WTC11 (cell line): ENCODE measurements at regions not wholly inside any gene's neighbourhood (a gene's known extent, or its start where the extent isn't known, plus 50 kb on each side); places are given as distances from the start of the nearest gene placed in this dataset.

Source experiments
- ATAC-seq: fragments of 200-7000 bp; cut with Tn5 transposase; 2 replicates; pipeline ENCODE4 v1.10.0; 2021; ENCODE audit warnings: mild to moderate bottlenecking, moderate library complexity
- CTCF ChIA-PET: fragments of 300-600 bp; sonication (Branson Sonifier 250); formaldehyde crosslinking; loops from one replicate; lab custom pipeline; 2021; ENCODE audit warnings: antibody characterized with exemption; lab: Charles Lee
- POLR2A ChIA-PET: fragments of 350-600 bp; sonication (Branson Sonifier 250); formaldehyde crosslinking; loops from one replicate; lab custom pipeline; 2021; ENCODE audit warnings: antibody characterized with exemption; lab: Charles Lee
- DNase-seq: peaks from one replicate; pipeline ENCODE4 v3.0.0; 2021; ENCODE audit warnings: low spot score
- H3K27ac Mint-ChIP-seq: 2 replicates; pipeline ENCODE4 v1.8.0; 2021; ENCODE audit warnings: mixed read lengths
- H3K27me3 Mint-ChIP-seq: 2 replicates; pipeline ENCODE4 v1.8.0; 2021; ENCODE audit warnings: low read depth, mild to moderate bottlenecking, moderate library complexity, mixed read lengths
- H3K36me3 Mint-ChIP-seq: 2 replicates; pipeline ENCODE4 v1.8.0; 2021; ENCODE audit warnings: mixed read lengths
- H3K4me1 Mint-ChIP-seq: 2 replicates; pipeline ENCODE4 v1.8.0; 2022; ENCODE audit warnings: mixed read lengths
- H3K4me3 Mint-ChIP-seq: 2 replicates; pipeline ENCODE4 v1.8.0; 2021; ENCODE audit warnings: mild to moderate bottlenecking, moderate library complexity, mixed read lengths
- H3K9me3 Mint-ChIP-seq: 2 replicates; pipeline ENCODE4 v1.8.0; 2021; ENCODE audit warnings: mixed read lengths
- FOXK1 ChIP-seq: sonication (generic); formaldehyde crosslinking; IDR thresholded peaks from 2 replicates; pipeline ENCODE4 v1.8.0; 2022; ENCODE audit warnings: mild to moderate bottlenecking, moderate library complexity, missing genetic modification reagents
- GTF2I ChIP-seq: fragments of 250-450 bp; sonication (Bioruptor Pico); conservative IDR thresholded peaks from 2 replicates; pipeline ENCODE4 v1.4.0; 2021; ENCODE audit warnings: mild to moderate bottlenecking
- NR2C2 ChIP-seq: sonication (generic); formaldehyde crosslinking; IDR thresholded peaks from 2 replicates; pipeline ENCODE4 v1.8.0; 2022; ENCODE audit warnings: mild to moderate bottlenecking, missing genetic modification reagents
- OVOL2 ChIP-seq: fragments of 250-450 bp; sonication (Bioruptor Pico); IDR thresholded peaks from 2 replicates; pipeline ENCODE4 v1.9.0; 2021; ENCODE audit warnings: mild to moderate bottlenecking, borderline replicate concordance
- PRRX2 ChIP-seq: fragments of 250-450 bp; sonication (Bioruptor Pico); IDR thresholded peaks from 2 replicates; pipeline ENCODE4 v1.8.0; 2021; ENCODE audit warnings: mild to moderate bottlenecking
- RORB ChIP-seq: fragments of 250-450 bp; sonication (Bioruptor Pico); IDR thresholded peaks from 2 replicates; pipeline ENCODE4 v1.9.0; 2021; ENCODE audit warnings: mild to moderate bottlenecking
- SOX15 ChIP-seq: fragments of 250-450 bp; sonication (Bioruptor Pico); IDR thresholded peaks from 2 replicates; pipeline ENCODE4 v1.9.0; 2021; ENCODE audit warnings: mild to moderate bottlenecking
- TCF7 ChIP-seq: sonication (generic); formaldehyde crosslinking; IDR thresholded peaks from 2 replicates; pipeline ENCODE4 v1.8.0; 2022; ENCODE audit warnings: mild to moderate bottlenecking, low read depth, missing genetic modification reagents, moderate library complexity
- TEAD1 ChIP-seq: sonication (generic); formaldehyde crosslinking; IDR thresholded peaks from 2 replicates; pipeline ENCODE4 v1.8.0; 2022; ENCODE audit warnings: mild to moderate bottlenecking, missing genetic modification reagents
- ZNF232 ChIP-seq: sonication (generic); formaldehyde crosslinking; IDR thresholded peaks from 2 replicates; pipeline ENCODE4 v1.8.0; 2022; ENCODE audit warnings: mild to moderate bottlenecking, missing genetic modification reagents
- ZNF317 ChIP-seq: sonication (generic); formaldehyde crosslinking; IDR thresholded peaks from 2 replicates; pipeline ENCODE4 v1.8.1; 2023; ENCODE audit warnings: low read depth, mild to moderate bottlenecking, moderate library complexity, missing genetic modification reagents, borderline replicate concordance
- ZNF416 ChIP-seq: fragments of 250-450 bp; sonication (Bioruptor Pico); IDR thresholded peaks from 2 replicates; pipeline ENCODE4 v1.9.0; 2021; ENCODE audit warnings: mild to moderate bottlenecking, inconsistent platforms
- ZNF423 ChIP-seq: fragments of 250-450 bp; sonication (Bioruptor Pico); IDR thresholded peaks from 2 replicates; pipeline ENCODE4 v2.1.2; 2022; ENCODE audit warnings: mild to moderate bottlenecking, moderate library complexity
- ZNF671 ChIP-seq: fragments of 250-450 bp; sonication (Bioruptor Pico); IDR thresholded peaks from 2 replicates; pipeline ENCODE4 v1.8.0; 2021; ENCODE audit warnings: mild to moderate bottlenecking
- TF ChIP-seq, protein P1 (sequence below): fragments of 200-600 bp; IDR thresholded peaks from 2 replicates; pipeline ENCODE4 v1.8.0; 2022; ENCODE audit warnings: antibody characterized with exemption
- TF ChIP-seq, protein P2 (sequence below): sonication (generic); formaldehyde crosslinking; IDR thresholded peaks from 2 replicates; pipeline ENCODE4 v1.8.1; 2022; ENCODE audit warnings: low read depth, mild to moderate bottlenecking, moderate library complexity, missing genetic modification reagents, borderline replicate concordance
- TF ChIP-seq, protein P3 (sequence below): fragments of 250-450 bp; sonication (Bioruptor Pico); IDR thresholded peaks from 2 replicates; pipeline ENCODE4 v1.9.0; 2021; ENCODE audit warnings: mild to moderate bottlenecking, borderline replicate concordance
- TF ChIP-seq, protein P4 (sequence below): sonication (generic); formaldehyde crosslinking; IDR thresholded peaks from 2 replicates; pipeline ENCODE4 v1.8.1; 2023; ENCODE audit warnings: mild to moderate bottlenecking, moderate library complexity, missing genetic modification reagents
- TF ChIP-seq, protein P5 (sequence below): sonication (generic); formaldehyde crosslinking; IDR thresholded peaks from 2 replicates; pipeline ENCODE4 v1.8.0; 2022; ENCODE audit warnings: mild to moderate bottlenecking, missing genetic modification reagents

DNA sequence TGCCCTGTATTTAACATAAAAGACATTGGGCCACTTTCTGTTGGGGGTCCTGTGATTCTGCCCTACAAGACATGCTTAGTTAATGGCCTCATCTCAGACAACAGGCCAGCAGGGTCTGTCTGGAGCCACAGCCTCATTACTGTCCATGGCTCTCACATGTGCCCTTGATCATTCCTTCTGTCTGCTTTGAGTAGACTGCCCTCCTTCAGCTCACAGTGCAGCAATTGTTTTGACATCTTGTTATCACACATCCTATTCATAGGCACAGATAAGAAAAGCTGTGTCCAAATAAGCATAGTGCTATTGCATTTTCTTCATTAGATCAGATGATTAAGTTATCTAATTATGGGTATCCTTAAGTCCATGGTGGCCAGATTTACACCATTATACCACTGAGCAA, 127.9 kb downstream of the KCTD12 start:
- POLR2A ChIA-PET = no interaction called here
- TF ChIP-seq SOX15 (CRISPR knock-in tag) (no peak), OVOL2 (CRISPR knock-in tag) (no peak), ZNF317 (CRISPR knock-in tag) (no peak), NR2C2 (CRISPR knock-in tag) (no peak)
- TF ChIP-seq, protein P1, sequence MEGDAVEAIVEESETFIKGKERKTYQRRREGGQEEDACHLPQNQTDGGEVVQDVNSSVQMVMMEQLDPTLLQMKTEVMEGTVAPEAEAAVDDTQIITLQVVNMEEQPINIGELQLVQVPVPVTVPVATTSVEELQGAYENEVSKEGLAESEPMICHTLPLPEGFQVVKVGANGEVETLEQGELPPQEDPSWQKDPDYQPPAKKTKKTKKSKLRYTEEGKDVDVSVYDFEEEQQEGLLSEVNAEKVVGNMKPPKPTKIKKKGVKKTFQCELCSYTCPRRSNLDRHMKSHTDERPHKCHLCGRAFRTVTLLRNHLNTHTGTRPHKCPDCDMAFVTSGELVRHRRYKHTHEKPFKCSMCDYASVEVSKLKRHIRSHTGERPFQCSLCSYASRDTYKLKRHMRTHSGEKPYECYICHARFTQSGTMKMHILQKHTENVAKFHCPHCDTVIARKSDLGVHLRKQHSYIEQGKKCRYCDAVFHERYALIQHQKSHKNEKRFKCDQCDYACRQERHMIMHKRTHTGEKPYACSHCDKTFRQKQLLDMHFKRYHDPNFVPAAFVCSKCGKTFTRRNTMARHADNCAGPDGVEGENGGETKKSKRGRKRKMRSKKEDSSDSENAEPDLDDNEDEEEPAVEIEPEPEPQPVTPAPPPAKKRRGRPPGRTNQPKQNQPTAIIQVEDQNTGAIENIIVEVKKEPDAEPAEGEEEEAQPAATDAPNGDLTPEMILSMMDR = no peak
- TF ChIP-seq, protein P2, sequence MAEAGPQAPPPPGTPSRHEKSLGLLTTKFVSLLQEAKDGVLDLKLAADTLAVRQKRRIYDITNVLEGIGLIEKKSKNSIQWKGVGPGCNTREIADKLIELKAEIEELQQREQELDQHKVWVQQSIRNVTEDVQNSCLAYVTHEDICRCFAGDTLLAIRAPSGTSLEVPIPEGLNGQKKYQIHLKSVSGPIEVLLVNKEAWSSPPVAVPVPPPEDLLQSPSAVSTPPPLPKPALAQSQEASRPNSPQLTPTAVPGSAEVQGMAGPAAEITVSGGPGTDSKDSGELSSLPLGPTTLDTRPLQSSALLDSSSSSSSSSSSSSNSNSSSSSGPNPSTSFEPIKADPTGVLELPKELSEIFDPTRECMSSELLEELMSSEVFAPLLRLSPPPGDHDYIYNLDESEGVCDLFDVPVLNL (CRISPR knock-in tag) = no peak
- TF ChIP-seq, all 79 proteins: peak for 0
- Mint-ChIP-seq H3K4me3 (no peak overlapping the region), H3K4me1 (no peaks in the 10 kb centered on the region), H3K9me3 (no peaks in the 10 kb centered on the region), H3K27me3 (no peaks in the 10 kb centered on the region), H3K27ac (no peak overlapping the region), H3K36me3 (no peaks in the 10 kb centered on the region)
- DNase-seq = no peak
- CTCF ChIA-PET = no interaction called here
- no peak for ATAC-seq

DNA sequence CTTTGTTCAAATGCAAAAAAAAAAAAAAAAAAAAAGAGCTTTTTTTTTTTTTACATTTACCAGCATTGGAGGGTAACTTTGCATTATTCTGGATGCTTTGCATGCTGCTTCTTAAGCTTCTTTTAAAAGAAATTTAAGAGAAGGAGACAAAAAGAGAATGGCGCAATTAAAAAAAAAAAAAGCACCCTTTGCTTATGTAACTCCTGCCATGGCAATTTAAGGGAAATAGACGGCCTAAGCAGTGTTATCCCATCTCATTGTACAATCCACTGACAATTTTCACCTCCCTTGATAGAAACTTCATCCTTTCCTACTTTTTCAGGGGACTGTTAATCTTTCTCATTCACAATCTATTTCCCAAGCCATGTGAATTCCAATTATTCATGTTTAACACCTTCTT, 129.8 kb downstream of the KCTD12 start:
- no peaks in the 10 kb centered on the region for H3K9me3 Mint-ChIP-seq
- DNase-seq (no peak), ATAC-seq (no peak)
- no peaks in the 10 kb centered on the region for H3K36me3 Mint-ChIP-seq
- H3K27ac Mint-ChIP-seq = no peak overlapping the region
- TF ChIP-seq ZNF671 (CRISPR knock-in tag) (no peak), GTF2I (CRISPR knock-in tag) (no peak), TCF7 (no peak), ZNF416 (CRISPR knock-in tag) (no peak), TEAD1 (CRISPR knock-in tag) (no peak), PRRX2 (CRISPR knock-in tag) (no peak), ZNF232 (CRISPR knock-in tag) (no peak), RORB (CRISPR knock-in tag) (no peak), ZNF423 (CRISPR knock-in tag) (no peak), FOXK1 (no peak)
- TF ChIP-seq, protein P3, sequence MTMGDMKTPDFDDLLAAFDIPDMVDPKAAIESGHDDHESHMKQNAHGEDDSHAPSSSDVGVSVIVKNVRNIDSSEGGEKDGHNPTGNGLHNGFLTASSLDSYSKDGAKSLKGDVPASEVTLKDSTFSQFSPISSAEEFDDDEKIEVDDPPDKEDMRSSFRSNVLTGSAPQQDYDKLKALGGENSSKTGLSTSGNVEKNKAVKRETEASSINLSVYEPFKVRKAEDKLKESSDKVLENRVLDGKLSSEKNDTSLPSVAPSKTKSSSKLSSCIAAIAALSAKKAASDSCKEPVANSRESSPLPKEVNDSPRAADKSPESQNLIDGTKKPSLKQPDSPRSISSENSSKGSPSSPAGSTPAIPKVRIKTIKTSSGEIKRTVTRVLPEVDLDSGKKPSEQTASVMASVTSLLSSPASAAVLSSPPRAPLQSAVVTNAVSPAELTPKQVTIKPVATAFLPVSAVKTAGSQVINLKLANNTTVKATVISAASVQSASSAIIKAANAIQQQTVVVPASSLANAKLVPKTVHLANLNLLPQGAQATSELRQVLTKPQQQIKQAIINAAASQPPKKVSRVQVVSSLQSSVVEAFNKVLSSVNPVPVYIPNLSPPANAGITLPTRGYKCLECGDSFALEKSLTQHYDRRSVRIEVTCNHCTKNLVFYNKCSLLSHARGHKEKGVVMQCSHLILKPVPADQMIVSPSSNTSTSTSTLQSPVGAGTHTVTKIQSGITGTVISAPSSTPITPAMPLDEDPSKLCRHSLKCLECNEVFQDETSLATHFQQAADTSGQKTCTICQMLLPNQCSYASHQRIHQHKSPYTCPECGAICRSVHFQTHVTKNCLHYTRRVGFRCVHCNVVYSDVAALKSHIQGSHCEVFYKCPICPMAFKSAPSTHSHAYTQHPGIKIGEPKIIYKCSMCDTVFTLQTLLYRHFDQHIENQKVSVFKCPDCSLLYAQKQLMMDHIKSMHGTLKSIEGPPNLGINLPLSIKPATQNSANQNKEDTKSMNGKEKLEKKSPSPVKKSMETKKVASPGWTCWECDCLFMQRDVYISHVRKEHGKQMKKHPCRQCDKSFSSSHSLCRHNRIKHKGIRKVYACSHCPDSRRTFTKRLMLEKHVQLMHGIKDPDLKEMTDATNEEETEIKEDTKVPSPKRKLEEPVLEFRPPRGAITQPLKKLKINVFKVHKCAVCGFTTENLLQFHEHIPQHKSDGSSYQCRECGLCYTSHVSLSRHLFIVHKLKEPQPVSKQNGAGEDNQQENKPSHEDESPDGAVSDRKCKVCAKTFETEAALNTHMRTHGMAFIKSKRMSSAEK (CRISPR knock-in tag) = no peak
- TF ChIP-seq, protein P4, sequence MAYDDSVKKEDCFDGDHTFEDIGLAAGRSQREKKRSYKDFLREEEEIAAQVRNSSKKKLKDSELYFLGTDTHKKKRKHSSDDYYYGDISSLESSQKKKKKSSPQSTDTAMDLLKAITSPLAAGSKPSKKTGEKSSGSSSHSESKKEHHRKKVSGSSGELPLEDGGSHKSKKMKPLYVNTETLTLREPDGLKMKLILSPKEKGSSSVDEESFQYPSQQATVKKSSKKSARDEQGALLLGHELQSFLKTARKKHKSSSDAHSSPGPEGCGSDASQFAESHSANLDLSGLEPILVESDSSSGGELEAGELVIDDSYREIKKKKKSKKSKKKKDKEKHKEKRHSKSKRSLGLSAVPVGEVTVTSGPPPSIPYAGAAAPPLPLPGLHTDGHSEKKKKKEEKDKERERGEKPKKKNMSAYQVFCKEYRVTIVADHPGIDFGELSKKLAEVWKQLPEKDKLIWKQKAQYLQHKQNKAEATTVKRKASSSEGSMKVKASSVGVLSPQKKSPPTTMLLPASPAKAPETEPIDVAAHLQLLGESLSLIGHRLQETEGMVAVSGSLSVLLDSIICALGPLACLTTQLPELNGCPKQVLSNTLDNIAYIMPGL (CRISPR knock-in tag) = no peak
- TF ChIP-seq, protein P5, sequence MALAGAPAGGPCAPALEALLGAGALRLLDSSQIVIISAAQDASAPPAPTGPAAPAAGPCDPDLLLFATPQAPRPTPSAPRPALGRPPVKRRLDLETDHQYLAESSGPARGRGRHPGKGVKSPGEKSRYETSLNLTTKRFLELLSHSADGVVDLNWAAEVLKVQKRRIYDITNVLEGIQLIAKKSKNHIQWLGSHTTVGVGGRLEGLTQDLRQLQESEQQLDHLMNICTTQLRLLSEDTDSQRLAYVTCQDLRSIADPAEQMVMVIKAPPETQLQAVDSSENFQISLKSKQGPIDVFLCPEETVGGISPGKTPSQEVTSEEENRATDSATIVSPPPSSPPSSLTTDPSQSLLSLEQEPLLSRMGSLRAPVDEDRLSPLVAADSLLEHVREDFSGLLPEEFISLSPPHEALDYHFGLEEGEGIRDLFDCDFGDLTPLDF (CRISPR knock-in tag) = no peak
- no peaks in the 10 kb centered on the region for H3K4me1 Mint-ChIP-seq
- H3K27me3 Mint-ChIP-seq = no peaks in the 10 kb centered on the region
- CTCF ChIA-PET = interaction anchor here (0.6 kb wide), 1 partner anchor 1163 kb away, joined by 3 read pairs; no protein-coding TSS in a partner anchor
- H3K4me3 Mint-ChIP-seq = no peak overlapping the region
- POLR2A ChIA-PET = interaction anchor here (0.6 kb wide), 1 partner anchor 14 kb away, joined by 3 read pairs; no protein-coding TSS in a partner anchor
